ENCODE measurements at regions not wholly inside any gene's neighbourhood (a gene's known extent, or its start where the extent isn't known, plus 50 kb on each side); places are given as distances from the start of the nearest gene placed in this dataset. TPM values are rescaled to one million over a fixed set of nuclear protein-coding genes. Genes with fewer than 3 reads are reported as not detected.

- CTCF ChIA-PET = interaction anchor here (0.6 to 1.3 kb wide), 2 partner anchors 11 to 75 kb away, joined by 3 to 5 read pairs; no protein-coding TSS in a partner anchor
- TF ChIP-seq CTCF (IDR thresholded peaks at IDR 0.05; ENCODE audit: insufficient read depth, low read depth, low read length) = no peak
- POLR2A ChIA-PET = no interaction called here
- Histone ChIP-seq H3K4me3 (ENCODE audit: low read depth, low read length) (no peak overlapping the region), H3K36me3 (ENCODE audit: control insufficient read depth, insufficient read depth, low read length) (no peaks in the 10 kb centered on the region), H3K27me3 (ENCODE audit: control insufficient read depth, insufficient read depth, low read length) (no peaks in the 10 kb centered on the region)
- DNase-seq (ENCODE audit: low read depth) = no peak
Measured at GRCh38 chr14:25103820-25104219, 53.9 kb upstream of the STXBP6 start.

GRCh38 chr14:25103271-25103670 lies 53.3 kb upstream of the STXBP6 start:
- H3K36me3 ChIP-seq (ENCODE audit: control insufficient read depth, insufficient read depth, low read length) = no peaks in the 10 kb centered on the region
- ChIA-PET POLR2A (no interaction called here), CTCF (interaction anchor here (1.3 kb wide), 2 partner anchors 11 to 266 kb away, joined by 3 to 5 read pairs; no protein-coding TSS in a partner anchor)
- no peak for TF ChIP-seq CTCF (IDR thresholded peaks at IDR 0.05; ENCODE audit: insufficient read depth, low read depth, low read length)
- no peak for DNase-seq (ENCODE audit: low read depth)
- H3K27me3 ChIP-seq (ENCODE audit: control insufficient read depth, insufficient read depth, low read length) = no peaks in the 10 kb centered on the region
- H3K4me3 ChIP-seq (ENCODE audit: low read depth, low read length) = no peak overlapping the region

- DNase-seq (ENCODE audit: low read depth) = no peak
- H3K36me3 ChIP-seq (ENCODE audit: control insufficient read depth, insufficient read depth, low read length) = no peaks in the 10 kb centered on the region
- H3K27me3 ChIP-seq (ENCODE audit: control insufficient read depth, insufficient read depth, low read length) = no peaks in the 10 kb centered on the region
- POLR2A ChIA-PET = no interaction called here
- CTCF ChIA-PET = interaction anchor here (1.3 kb wide), 3 partner anchors 10 to 265 kb away, joined by 3 to 5 read pairs (median 3); no protein-coding TSS in a partner anchor
- no peak for TF ChIP-seq CTCF (IDR thresholded peaks at IDR 0.05; ENCODE audit: insufficient read depth, low read depth, low read length)
- no peak overlapping the region for H3K4me3 ChIP-seq (ENCODE audit: low read depth, low read length)
Measured at GRCh38 chr14:25102788-25103187, 52.8 kb upstream of the STXBP6 start.

- POLR2A ChIA-PET = no interaction called here
- CTCF ChIA-PET = interaction anchor here (1.3 kb wide), 1 partner anchor 32 kb away, joined by 3 read pairs; no protein-coding TSS in a partner anchor
Measured at GRCh38 chr14:25101276-25101675, 51.3 kb upstream of the STXBP6 start.

More at GRCh38 chr14:25101276-25101675, 51.3 kb upstream of the STXBP6 start:
- TF ChIP-seq CTCF (IDR thresholded peaks at IDR 0.05; ENCODE audit: insufficient read depth, low read depth, low read length) = no peak
- no peak for DNase-seq (ENCODE audit: low read depth)
- H3K27me3 ChIP-seq (ENCODE audit: control insufficient read depth, insufficient read depth, low read length) = no peaks in the 10 kb centered on the region
- H3K4me3 ChIP-seq (ENCODE audit: low read depth, low read length) = no peak overlapping the region
- no peaks in the 10 kb centered on the region for H3K36me3 ChIP-seq (ENCODE audit: control insufficient read depth, insufficient read depth, low read length)

Small RNAs in the stretch of these regions (small RNA-seq; reads per million reads assigned to genes)
- not detected for gene HMGN2P6 (ENCODE audit: insufficient read length, low read depth, low replicate concordance)
